PC-3 (cell line): ENCODE measurements at regions not wholly inside any gene's neighbourhood (a gene's known extent, or its start where the extent isn't known, plus 50 kb on each side); places are given as distances from the start of the nearest gene placed in this dataset.

Experiments
- EZH2 ChIP-seq: fragments of 300-600 bp; sonication (generic); IDR thresholded peaks from one replicate; pipeline ENCODE4 v1.6.1; 2017; ENCODE audit warnings: antibody characterized with exemption, mild to moderate bottlenecking, low read length; ENCODE audit not compliant: unreplicated experiment
- EZH2phosphoT487 ChIP-seq: fragments of 300-600 bp; sonication (generic); IDR thresholded peaks from 2 replicates; pipeline ENCODE4 v1.6.1; 2018; ENCODE audit warnings: mild to moderate bottlenecking, antibody characterized with exemption, low read length, borderline replicate concordance
- TF ChIP-seq, protein P1 (sequence below): fragments of 300-600 bp; sonication (generic); conservative IDR thresholded peaks from 2 replicates; pipeline ENCODE4 v1.5.1; 2017; ENCODE audit warnings: antibody characterized with exemption, low read depth, mild to moderate bottlenecking, low read length

DNA sequence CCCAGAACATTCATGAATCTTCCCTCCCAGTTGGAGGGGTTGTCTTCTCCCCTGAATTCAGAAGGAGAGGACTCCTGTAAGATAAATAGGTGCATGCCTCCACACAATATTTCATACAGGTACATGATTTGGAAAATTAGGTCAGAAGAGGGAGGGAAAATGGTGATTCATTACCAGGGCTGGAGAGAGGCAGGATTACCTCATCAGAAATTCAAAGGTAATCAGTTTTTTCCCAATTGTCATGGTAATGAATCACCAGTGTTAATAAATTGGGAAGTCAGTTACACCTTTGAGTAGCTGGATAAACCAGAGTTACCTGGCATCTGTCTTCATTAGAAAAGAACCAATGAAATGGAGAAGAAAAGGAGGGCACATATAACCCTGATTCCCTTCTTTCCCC is 128.5 kb downstream of the EN1 start:
- TF ChIP-seq, protein P1, sequence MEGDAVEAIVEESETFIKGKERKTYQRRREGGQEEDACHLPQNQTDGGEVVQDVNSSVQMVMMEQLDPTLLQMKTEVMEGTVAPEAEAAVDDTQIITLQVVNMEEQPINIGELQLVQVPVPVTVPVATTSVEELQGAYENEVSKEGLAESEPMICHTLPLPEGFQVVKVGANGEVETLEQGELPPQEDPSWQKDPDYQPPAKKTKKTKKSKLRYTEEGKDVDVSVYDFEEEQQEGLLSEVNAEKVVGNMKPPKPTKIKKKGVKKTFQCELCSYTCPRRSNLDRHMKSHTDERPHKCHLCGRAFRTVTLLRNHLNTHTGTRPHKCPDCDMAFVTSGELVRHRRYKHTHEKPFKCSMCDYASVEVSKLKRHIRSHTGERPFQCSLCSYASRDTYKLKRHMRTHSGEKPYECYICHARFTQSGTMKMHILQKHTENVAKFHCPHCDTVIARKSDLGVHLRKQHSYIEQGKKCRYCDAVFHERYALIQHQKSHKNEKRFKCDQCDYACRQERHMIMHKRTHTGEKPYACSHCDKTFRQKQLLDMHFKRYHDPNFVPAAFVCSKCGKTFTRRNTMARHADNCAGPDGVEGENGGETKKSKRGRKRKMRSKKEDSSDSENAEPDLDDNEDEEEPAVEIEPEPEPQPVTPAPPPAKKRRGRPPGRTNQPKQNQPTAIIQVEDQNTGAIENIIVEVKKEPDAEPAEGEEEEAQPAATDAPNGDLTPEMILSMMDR: no peak
- no peak for TF ChIP-seq EZH2
- no peak for TF ChIP-seq EZH2phosphoT487
